Fibroblast of the aortic adventitia (primary cell): ENCODE measurements at regions not wholly inside any gene's neighbourhood (a gene's known extent, or its start where the extent isn't known, plus 50 kb on each side); places are given as distances from the start of the nearest gene placed in this dataset.

Experiments
- DNase-seq: peaks from one replicate; pipeline ENCODE4 v3.0.0-alpha.2; 2010; ENCODE audit warnings: low read depth
- H3K4me3 ChIP-seq: 2 replicates; pipeline ENCODE4 v1.5.1; 2011; ENCODE audit warnings: low read depth, mild to moderate bottlenecking, control low read depth, low read length, moderate library complexity
- CTCF ChIP-seq: IDR thresholded peaks from 2 replicates; pipeline ENCODE4 v1.5.1; 2011; ENCODE audit warnings: mild to moderate bottlenecking, low read length, control low read depth, inconsistent platforms; ENCODE audit not compliant: insufficient read depth

GRCh38 chr18:70452501-70452900 is 163.7 kb downstream of the SOCS6 start:
- no peak for DNase-seq
- H3K4me3 ChIP-seq, result no peak overlapping the region
- no peak for TF ChIP-seq CTCF

- TF ChIP-seq CTCF, result peak; percentile 56
- DNase-seq, result peak; percentile 56
These were observed 161.8 kb downstream of the SOCS6 start for GRCh38 chr18:70450426-70451253.

GRCh38 chr18:70448588-70448987 is 159.7 kb downstream of the SOCS6 start:
- TF ChIP-seq CTCF, result no peak
- no peak overlapping the region for H3K4me3 ChIP-seq
- DNase-seq, result no peak

More at GRCh38 chr18:70450426-70451253, 161.8 kb downstream of the SOCS6 start:
- H3K4me3 ChIP-seq, result no peak overlapping the region

GRCh38 chr18:70446063-70446462 is 157.2 kb downstream of the SOCS6 start:
- no peak for TF ChIP-seq CTCF
- DNase-seq, result no peak
- no peak overlapping the region for H3K4me3 ChIP-seq

GRCh38 chr18:70442933-70443332 is 154.1 kb downstream of the SOCS6 start:
- no peak overlapping the region for H3K4me3 ChIP-seq
- DNase-seq, result no peak

GRCh38 chr18:70432804-70433400 is 144.1 kb downstream of the SOCS6 start:
- TF ChIP-seq CTCF, result no peak
- no peak for DNase-seq
- no peak overlapping the region for H3K4me3 ChIP-seq

More at GRCh38 chr18:70442933-70443332, 154.1 kb downstream of the SOCS6 start:
- no peak for TF ChIP-seq CTCF
